ENCODE measurements at regions not wholly inside any gene's neighbourhood (a gene's known extent, or its start where the extent isn't known, plus 50 kb on each side); places are given as distances from the start of the nearest gene placed in this dataset.

DNA sequence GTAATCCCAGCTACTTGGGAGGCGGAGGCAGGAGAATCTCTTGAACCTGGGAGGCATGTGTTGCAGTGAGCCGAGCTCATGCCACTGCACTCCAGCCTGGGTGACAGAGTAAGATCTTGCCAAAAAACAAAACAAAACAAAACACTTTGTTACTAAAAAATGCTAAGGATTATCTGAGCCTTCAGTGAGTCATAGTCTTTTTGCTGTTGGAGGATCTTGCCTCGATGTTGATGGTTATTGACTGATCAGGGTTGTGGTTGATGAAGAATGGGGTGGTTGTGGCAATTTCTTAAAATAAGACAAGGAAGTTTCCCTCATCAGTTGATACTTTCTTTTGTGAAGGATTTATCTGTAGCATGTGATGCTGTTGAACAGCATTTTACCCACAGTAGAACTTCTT is 196.8 kb upstream of the HDDC2 start:
- DNase-seq, result no peak

DNA sequence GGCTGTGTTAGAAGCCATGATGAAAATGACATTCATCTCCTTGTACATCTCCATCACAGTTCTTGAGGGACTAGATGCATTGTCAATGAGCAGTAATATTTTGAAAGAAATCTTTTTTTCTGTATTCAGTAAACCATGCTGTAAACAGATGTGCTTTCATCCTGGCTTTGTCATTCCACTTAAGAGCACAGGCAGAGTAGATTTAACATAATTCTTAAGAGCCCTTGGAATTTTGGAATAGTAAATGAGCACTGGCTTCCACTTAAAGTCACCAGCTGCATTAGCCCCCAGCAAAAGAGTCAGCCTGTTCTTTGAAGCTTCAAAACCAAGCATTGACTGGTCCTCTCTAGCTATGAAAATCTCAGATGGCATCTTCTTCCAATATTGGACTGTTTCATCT is 197.8 kb upstream of the HDDC2 start:
- DNase-seq, result no peak

DNA sequence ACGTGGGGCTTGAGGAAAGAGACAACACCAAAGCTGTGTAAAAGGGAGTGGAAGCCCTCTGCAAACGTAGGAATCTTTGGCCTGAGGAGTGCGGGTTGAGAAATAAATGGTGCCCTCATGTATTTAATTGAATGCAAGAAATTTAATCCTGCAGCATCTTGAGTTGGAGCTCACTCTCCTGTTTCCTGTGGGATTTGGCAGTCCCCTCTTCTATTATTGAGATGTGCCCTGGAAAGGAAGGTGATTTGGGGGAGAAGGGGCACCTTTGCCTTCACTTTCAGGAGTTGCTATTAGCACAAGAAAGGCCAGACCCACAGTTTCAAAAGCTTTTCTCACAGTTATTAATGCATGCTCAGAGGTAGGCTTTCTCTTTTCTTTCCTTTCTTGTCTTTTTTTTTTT is 201.4 kb upstream of the HDDC2 start:
- no peak for DNase-seq

DNA sequence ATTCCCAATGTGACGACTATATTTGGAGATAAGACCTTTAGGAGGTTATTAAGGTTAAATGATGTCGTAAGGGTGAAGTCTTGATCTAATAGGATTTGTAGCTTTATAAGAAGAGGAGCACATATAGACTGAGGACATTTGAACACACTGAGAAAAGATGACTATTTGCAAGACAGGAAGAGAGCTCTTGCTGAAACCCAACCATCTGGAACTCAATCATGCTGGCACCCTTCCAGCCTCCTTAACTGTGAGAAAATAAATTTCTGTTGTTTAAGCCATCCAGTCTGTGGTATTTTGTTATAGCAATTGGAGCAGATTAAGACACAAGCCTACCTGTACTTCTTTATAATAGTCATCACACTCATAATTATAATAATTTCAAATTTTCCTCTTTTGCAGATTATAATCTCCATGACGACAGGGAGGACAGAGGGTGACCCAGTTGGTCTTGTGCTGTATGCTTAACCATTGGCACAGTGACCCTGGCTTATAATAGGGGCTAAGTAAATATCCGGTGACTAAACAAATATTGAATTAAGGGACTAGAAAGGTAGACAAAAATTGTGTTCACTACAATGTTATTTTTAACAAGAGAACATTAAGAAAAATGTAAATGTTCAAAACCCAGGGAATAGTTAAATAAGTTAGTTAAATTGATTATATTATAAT is 206.4 kb upstream of the HDDC2 start:
- no peak for DNase-seq

DNA sequence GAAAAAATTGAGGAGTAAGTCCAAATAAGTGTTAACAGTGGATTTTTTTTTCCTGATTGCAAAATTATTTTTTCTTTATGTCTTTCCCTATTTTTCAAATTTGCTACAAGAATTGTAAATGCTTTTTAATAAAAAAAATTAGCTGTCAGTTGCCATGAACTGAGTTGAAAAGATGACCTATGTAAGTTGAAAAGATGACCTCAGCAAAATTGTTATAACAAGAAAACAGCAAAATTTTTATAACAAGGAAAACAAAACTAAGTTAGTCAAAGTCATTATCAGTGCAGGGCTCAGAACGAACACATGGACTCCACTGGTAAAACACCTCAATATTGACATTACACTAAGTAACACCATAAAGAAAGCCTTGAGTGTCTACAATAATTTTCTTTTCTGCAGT is 207.0 kb upstream of the HDDC2 start:
- DNase-seq, result no peak

DNA sequence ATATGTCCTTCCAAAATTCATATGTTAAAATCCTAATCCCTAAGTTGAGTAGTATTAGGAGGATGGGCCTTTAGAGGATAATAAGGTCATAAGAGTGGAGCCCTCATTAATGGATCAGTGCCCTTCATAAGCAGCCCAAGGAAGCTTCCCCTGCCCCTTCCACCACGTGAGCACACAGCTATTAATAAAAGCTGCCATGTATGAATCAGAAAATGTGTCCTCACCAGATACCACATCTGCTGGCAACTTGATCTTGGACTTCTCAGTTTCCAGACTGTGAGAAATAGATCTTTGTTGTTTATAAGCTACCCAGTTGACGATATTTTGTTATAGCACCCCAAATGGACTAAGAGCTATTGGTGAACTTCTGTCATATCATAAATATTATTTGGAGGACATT is 207.7 kb upstream of the HDDC2 start:
- no peak for DNase-seq

DNA sequence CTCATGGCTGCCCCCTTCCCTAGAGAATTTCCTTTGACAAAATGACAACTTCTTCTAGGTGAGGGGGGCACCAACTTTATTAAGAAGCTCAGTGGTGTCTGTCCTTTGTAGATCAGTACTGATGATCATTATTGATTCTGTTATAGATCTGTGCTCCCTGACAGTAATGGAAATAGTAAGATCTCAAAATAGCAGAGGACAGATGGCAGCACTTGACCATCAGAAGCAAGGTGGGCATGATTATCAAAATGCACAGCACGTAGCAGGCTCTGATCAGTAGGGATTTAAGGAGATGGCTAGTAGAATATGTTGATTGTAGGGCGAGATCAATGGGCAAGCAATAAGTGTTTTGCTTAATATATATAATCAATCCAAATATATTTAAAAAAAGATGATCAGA is 208.6 kb upstream of the HDDC2 start:
- DNase-seq, result no peak

DNA sequence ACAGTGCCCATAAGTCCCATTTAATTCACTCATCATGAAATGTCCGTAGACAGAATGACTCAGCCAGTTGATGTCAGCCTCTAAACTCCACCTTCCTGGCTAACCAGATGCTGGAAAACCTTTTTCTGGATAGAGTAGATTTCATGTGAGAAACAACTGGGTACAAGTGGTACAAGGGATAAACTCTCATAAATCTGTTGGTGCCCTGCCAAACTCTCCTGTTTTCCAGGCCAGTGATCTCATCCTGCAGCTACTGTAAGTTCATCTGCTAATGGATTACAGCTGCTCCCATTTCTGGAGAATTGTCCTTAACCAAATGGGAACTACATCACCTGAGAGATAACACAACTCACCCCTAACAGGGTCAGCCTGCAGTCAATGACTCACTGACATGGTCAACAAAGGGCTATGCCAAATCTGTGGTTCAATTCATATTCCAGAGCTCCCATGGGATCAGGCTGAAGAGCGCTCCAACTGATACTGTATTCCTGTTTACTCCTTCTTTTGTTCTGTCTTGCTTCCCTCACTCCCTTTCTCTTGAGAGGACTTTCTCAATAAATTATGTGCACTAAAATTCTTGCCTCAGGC is 210.1 kb upstream of the HDDC2 start:
- DNase-seq, result no peak

DNA sequence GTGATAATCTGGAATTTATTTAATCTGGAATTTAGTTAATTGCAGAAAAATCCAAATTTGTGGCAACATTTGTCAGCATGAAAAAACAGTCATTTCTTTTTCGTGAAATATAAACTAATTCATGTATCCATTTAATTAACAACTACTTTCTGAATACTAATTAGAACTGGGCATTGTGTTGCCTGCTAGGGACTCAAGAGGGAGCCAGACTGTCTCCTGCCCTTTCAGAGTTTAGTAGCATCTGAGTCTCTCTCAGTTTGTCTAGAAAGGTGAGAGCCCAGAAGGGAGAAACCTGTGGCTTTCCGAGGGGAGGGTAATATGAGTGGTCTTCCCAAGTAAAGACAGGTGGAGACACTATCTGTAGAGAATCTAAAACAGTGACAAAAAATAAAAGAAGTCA is 210.9 kb upstream of the HDDC2 start:
- DNase-seq, result no peak

DNA sequence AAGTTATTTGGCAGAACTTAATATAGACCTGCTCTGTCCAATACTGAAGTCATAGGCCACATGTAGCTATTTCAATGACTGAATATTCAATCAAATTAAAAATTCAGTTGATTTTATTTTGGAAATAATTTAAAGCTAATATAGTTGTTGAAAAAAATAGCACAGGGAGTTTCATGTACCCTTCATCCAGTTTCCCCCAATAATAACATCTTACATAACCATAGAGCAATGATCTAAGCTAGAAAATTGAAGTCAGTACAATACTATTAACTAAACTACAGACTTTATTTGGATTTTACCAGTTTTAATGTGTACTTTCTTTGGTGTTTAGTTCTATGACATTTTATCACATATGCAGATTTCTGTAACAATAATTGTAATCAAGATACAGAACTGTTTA is 212.2 kb upstream of the HDDC2 start:
- no peak for DNase-seq

DNA sequence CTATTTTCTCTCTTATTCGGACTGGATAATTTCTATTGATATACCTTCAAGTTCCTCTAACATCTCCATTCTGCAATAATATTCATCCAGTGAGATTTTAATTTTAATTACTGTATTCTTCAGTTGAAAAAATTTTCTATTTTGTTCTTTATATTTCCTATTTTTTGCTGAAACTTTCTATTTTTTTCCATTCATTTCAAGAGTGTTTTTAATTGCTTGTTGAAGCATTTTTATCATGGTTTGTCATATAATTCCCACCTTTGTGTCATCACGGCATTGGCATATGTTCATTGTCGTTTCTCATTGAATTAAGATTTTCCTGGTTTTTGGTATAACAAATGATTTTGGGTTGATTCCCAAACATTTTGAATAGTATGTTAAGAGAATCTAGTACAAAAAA is 214.9 kb upstream of the HDDC2 start:
- no peak for DNase-seq

DNA sequence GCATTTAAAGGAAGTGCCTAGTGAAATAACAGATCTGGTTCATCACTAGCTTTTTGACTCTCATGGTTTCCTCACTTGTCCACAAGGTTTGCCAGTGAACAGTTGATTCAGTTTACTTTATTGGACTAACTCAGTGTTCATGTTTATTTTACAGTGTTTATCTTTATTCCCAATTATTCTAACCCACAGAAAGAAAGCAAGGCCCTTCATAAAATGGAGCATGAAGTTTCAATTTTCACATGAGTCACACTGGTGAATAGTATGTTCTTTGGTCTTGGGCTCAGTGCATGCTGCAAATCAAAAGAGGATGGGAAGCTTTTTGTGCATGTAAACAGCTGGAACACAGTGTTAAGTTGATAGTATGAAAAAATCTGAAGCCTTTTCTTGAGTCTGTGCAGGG is 217.6 kb upstream of the HDDC2 start:
- no peak for DNase-seq

DNA sequence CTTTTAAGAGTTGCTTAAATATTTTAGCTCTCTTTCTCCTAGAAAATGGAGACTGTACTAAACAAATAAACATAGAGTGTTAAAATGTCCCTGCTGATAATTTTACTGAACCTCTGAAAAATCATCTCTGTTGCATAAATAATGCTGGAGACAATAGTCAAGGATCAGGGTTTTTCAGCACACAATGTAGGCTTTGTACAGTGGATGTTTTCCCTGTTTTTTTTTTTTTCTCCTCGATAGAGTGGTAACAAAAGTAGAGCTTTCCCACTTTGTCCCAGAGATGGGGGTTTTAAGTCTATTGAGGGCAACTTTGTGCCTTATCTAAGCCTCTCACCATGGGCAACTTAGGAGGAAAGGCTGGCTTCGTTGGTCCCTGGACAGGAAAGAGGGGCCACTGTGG is 222.6 kb upstream of the HDDC2 start:
- no peak for DNase-seq

DNA sequence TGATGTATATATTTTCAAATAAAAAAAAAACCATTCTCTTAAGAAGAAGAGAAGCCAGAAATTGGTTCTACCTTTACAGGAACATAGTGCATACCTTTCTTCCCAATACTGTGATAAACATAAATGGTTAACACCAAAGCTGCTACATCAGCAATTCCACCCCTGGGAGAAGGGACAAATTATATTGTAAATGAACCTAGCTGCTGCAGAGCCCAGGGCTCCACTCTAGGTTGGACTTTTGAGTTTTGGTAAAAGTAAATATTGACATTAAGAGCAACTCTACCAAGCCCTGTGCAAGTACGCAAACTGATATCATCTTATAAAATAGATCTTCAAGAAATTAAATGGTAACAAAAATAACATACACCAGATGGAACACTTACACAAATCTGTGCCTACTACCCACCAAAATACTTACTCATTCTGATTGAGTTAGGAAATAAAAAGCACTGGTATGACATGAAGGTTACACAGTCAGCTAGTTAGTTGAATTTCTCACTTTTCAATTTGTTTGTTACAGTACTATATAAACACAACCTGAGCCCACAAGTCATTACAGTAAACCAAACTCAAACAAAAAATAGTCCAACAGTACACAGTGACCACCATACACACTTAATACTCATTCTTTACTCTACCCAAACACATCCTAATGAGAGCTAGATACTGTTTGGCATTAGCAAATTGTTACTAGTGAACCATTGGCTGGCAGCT is 223.3 kb upstream of the HEY2 start:
- DNase-seq, result no peak

DNA sequence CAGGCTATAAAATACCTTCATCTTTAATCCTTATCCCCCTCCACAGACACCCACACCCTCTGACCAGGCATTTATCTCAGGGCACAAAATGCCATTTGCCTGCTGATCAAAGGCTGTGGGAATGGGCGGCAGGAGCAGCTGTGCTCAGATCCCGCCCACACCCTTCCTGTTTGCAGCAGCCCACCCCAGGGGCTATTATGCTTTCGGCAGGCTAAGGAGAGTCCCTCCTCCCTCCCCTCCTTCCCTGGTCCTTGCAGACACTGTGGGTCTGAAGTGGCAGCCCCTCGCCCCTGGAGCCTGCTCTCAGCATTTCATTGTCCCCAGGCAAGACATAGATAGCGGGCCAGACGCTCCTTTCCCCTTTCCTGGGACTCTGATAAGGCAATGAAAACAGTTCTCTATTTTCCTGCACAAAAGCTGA is 220.8 kb upstream of the HEY2 start:
- DNase-seq, result peak; percentile 23

DNA sequence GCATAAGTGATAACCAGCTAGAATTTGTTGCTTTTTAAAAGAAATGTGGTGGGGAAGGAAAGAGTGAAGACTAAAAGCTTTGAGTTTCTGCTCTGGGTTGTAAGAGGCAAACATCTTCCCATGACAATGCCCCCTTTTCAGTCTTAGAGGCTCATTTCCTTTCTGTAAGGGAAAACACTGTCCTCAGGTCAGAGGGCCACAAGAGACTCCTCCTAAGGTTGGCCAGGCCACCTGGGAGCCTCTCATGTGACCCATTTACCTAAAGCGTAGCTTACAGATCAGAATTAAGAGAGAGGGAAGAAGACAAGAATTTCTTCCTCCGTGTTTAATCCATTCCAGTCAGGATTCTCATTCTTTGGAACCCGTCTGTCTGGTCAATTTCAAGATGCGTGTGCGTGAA is 220.4 kb upstream of the HEY2 start:
- no peak for DNase-seq

DNA sequence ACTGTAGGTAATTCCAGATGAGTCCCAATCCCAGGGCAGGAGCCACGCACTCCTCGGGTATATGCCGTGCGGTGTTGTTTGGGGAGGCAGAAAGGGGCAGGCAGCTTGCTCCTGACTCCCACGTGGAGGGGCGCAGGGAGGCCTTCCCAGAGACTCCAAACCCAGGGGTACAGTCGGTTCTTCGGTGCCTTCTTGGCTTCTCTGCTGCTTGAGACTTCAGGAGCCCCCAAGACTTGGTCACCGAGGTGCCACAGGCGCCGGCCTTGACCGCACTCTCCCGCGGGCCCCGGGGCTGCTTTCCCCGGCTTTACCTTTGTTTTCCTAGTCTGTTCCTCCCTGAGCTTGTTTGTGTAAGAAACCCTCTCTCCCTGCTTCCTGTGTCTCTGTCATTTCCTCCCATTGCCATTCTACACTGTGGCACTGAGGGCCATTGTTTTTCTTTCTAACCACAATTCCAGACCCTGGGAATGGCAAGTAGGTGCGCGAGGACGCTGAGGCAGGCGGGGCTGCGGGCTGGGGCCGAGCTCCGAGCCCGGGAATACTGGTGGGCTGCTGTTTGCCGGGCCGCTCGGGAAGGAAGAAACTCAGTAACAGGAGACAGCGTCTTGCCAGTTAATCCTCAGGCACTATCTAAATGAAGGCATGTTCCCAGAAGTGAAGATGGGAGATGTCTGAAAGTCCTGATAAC is 215.6 kb upstream of the HEY2 start:
- DNase-seq, result no peak

DNA sequence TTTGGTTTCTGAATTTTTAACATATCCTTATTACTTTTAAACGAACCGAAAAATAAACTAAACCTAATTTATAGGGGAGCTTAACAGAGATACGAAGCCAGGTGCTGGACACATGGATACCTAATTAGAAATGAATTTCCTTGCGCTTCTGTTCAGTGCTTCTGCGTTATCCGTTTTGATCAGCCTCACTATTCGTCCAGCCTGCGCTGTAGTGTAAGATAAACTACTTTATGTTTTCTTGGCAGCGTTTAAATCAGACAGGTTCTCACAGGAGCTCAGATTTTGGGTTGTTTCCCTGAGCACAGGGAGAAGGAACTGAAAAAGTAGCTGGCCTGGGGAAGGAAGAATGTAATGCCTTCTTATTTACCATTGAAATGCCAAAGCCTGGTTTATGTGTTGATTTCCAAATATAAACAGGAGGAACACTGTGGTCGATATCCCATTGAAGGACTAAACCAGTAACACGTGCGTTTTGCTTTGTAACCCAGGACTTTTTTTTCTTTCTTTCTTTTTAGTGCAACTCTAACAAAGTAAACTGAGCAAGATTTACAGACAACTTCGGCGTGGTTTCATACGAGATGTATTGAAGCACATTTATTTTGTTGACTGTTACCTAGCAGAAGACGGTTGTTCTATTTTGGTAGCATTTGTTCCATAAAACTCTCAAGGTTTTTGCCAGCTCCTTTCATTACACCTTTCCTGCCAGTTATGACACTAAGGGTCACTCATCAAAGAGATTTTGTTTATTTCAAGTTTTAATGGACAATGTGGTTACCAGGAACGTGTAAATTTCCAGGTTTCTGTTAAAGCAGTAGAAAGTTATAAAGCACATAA is 214.8 kb upstream of the HEY2 start:
- no peak for DNase-seq

DNA sequence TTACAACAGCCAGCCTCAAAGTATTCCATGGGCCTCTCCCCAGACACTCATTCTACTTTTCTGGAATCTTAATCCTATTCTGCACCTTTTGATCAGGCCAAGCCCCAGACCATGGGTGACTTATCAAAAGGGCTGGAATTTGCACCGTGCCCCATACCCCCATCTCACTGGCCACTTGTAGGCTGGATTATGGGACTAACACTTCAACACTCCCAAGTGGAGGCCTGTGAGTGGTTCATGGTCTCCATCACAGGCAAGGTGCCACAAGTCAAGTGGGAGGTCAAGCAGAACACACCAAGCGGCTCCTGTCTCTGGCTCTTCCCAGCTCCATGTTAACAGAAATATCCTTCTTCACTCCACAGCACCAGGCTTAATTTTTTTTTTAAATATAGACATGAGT is 212.3 kb upstream of the HEY2 start:
- DNase-seq, result no peak

DNA sequence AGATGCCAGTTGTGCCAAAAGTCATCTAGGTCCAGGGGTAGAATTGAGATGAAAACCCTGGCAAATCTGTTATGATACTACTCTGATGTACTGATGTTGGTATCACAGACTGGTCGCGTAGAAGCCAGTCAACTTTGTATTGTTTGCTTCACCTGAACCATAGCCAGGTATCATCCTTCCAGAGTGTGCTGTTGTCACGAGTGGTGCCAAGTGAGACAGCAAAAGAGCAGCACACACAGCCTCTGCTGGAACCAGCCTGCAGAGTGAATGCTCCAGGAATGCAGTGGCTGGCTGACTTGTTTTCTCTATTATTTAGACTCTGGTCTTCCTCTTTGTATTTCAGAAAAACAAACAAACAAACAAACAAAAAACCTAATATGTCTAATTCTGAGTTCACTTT is 209.5 kb upstream of the HEY2 start:
- DNase-seq, result no peak

DNA sequence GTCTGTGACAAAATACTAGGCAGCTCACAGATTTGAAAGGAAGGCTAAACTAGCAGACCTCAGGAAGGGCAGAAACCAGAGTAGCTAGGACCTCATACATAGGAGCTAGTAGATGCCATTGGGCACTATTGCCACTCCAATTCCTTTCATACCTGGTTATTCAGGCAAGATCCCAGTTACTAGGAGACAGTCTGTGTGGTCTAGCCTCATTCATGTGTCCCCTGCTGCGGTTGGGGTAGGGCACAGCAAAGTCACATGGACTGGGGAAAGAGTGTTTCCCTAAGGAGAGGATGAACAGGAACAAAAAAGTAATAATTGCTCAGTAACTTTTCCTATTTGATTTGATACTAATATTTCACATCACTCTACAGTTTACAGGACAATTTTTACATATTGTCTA is 204.6 kb upstream of the HEY2 start:
- DNase-seq, result no peak

DNA sequence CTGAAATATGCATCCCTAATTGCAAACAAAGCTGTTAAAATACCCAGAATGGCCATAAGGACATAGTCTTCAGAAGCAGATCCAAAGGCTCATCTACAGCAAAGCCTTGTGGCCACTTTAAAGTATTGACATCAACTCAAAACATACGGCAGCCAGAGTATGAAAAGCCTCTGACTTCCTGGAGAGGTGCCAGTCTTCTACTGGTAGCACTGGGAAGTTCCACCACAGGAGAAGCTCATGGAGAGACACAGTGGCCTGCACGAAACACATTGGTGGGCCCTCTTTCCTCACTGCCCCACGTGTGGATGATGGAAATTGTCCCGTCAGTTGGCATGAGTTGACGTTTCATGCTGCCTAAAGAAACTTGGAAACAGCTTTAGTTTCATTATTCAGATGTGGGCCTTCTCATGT is 202.6 kb upstream of the HEY2 start:
- no peak for DNase-seq

DNA sequence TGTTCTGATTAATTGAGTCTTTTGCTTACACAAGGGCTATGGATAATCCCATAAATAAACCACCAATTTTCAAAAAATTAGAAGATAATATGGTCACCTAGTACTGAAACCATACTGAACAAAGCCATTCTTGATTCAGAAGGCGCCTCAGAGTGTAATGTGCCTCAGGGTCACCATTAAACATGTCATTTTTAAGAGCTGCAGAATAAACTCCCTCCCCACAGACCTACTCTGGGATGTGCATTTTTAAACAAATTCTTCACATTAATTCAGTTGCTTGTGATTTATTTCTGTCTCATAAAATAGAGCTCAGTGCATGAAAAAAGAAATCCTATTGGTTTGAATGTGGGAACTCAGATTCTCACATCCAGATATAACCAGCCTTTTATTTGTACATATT is 202.1 kb upstream of the HEY2 start:
- DNase-seq, result no peak
